Glutamatergic neuron (in vitro differentiated cells): ENCODE measurements at regions not wholly inside any gene's neighbourhood (a gene's known extent, or its start where the extent isn't known, plus 50 kb on each side); places are given as distances from the start of the nearest gene placed in this dataset.

Experiments used
- DNase-seq: peaks from one replicate; pipeline ENCODE4 v3.0.0; 2022
- H3K27ac Mint-ChIP-seq: one replicate; pipeline ENCODE4 v1.8.0; 2020; ENCODE audit warnings: mild to moderate bottlenecking, mixed read lengths, inconsistent platforms; ENCODE audit not compliant: unreplicated experiment
- H3K27me3 Mint-ChIP-seq: one replicate; pipeline ENCODE4 v1.8.0; 2020; ENCODE audit warnings: mild to moderate bottlenecking, moderate library complexity, mixed read lengths, inconsistent platforms; ENCODE audit not compliant: unreplicated experiment
- H3K36me3 Mint-ChIP-seq: one replicate; pipeline ENCODE4 v1.8.0; 2020; ENCODE audit warnings: mild to moderate bottlenecking, mixed read lengths, inconsistent platforms; ENCODE audit not compliant: unreplicated experiment
- H3K4me1 Mint-ChIP-seq: one replicate; pipeline ENCODE4 v1.8.0; 2020; ENCODE audit warnings: mild to moderate bottlenecking, low read depth, mixed read lengths, inconsistent platforms; ENCODE audit not compliant: unreplicated experiment
- H3K4me3 Mint-ChIP-seq: one replicate; pipeline ENCODE4 v1.8.0; 2020; ENCODE audit warnings: mild to moderate bottlenecking, mixed read lengths, inconsistent platforms; ENCODE audit not compliant: unreplicated experiment
- H3K9me3 Mint-ChIP-seq: one replicate; pipeline ENCODE4 v1.8.0; 2020; ENCODE audit warnings: mild to moderate bottlenecking, moderate library complexity, mixed read lengths, inconsistent platforms; ENCODE audit not compliant: unreplicated experiment
- CTCF ChIP-seq: fragments of 200-600 bp; sonication (generic); IDR thresholded peaks from one replicate; pipeline ENCODE4 v1.5.0; 2021; ENCODE audit not compliant: partially characterized antibody, unreplicated experiment

GRCh38 chr11:104465321-104465720 is 301.4 kb upstream of the PDGFD start:
- no peak for TF ChIP-seq CTCF
- no peak overlapping the region for H3K27ac Mint-ChIP-seq
- H3K4me1 Mint-ChIP-seq = no peaks in the 10 kb centered on the region
- no peak for DNase-seq
- no peaks in the 10 kb centered on the region for H3K27me3 Mint-ChIP-seq
- no peaks in the 10 kb centered on the region for H3K36me3 Mint-ChIP-seq
- no peaks in the 10 kb centered on the region for H3K9me3 Mint-ChIP-seq
- no peak overlapping the region for H3K4me3 Mint-ChIP-seq

- no peaks in the 10 kb centered on the region for H3K36me3 Mint-ChIP-seq
- no peaks in the 10 kb centered on the region for H3K9me3 Mint-ChIP-seq
- no peak overlapping the region for H3K27ac Mint-ChIP-seq
- no peak for DNase-seq
- no peak overlapping the region for H3K4me3 Mint-ChIP-seq
- no peak for TF ChIP-seq CTCF
- H3K4me1 Mint-ChIP-seq = no peaks in the 10 kb centered on the region
- no peaks in the 10 kb centered on the region for H3K27me3 Mint-ChIP-seq
Measured at GRCh38 chr11:104464691-104465090, 300.7 kb upstream of the PDGFD start.

GRCh38 chr11:104462341-104462740 is 298.4 kb upstream of the PDGFD start:
- no peaks in the 10 kb centered on the region for H3K4me1 Mint-ChIP-seq
- DNase-seq = no peak
- H3K36me3 Mint-ChIP-seq = no peaks in the 10 kb centered on the region
- no peaks in the 10 kb centered on the region for H3K27me3 Mint-ChIP-seq
- H3K27ac Mint-ChIP-seq = no peak overlapping the region
- H3K9me3 Mint-ChIP-seq = no peaks in the 10 kb centered on the region
- no peak for TF ChIP-seq CTCF
- H3K4me3 Mint-ChIP-seq = no peak overlapping the region

GRCh38 chr11:104451197-104451893 is 287.4 kb upstream of the PDGFD start:
- H3K27me3 Mint-ChIP-seq = no peaks in the 10 kb centered on the region
- H3K4me1 Mint-ChIP-seq = no peaks in the 10 kb centered on the region
- no peaks in the 10 kb centered on the region for H3K36me3 Mint-ChIP-seq
- no peak for TF ChIP-seq CTCF
- no peak overlapping the region for H3K27ac Mint-ChIP-seq
- no peak for DNase-seq
- H3K9me3 Mint-ChIP-seq = no peaks in the 10 kb centered on the region
- H3K4me3 Mint-ChIP-seq = no peak overlapping the region

- Mint-ChIP-seq H3K36me3 (no peaks in the 10 kb centered on the region), H3K9me3 (no peaks in the 10 kb centered on the region), H3K27me3 (no peaks in the 10 kb centered on the region), H3K27ac (no peak overlapping the region), H3K4me3 (no peak overlapping the region), H3K4me1 (no peaks in the 10 kb centered on the region)
- TF ChIP-seq CTCF = no peak
- DNase-seq = no peak
Measured at GRCh38 chr11:104443387-104443786, 279.4 kb upstream of the PDGFD start.
